PC-9 (cell line): ENCODE measurements at regions not wholly inside any gene's neighbourhood (a gene's known extent, or its start where the extent isn't known, plus 50 kb on each side); places are given as distances from the start of the nearest gene placed in this dataset.

Source experiments
- CTCF ChIP-seq: fragments of 200-600 bp; sonication (generic); conservative IDR thresholded peaks from 2 replicates; pipeline ENCODE4 v1.6.1; 2017; ENCODE audit warnings: mixed run types, antibody characterized with exemption, mild to moderate bottlenecking, moderate library complexity
- EZH2 ChIP-seq: fragments of 200-600 bp; sonication (generic); IDR thresholded peaks from 2 replicates; pipeline ENCODE4 v1.8.0; 2017; ENCODE audit warnings: antibody characterized with exemption, low read depth

- TF ChIP-seq CTCF (no peak), EZH2 (no peak)
Measured at GRCh38 chr6:1247894-1248293, 64.0 kb upstream of the FOXQ1 start.
